Suppressor macrophage treated with lipopolysaccharide for 1 hour (primary cell): ENCODE measurements at regions not wholly inside any gene's neighbourhood (a gene's known extent, or its start where the extent isn't known, plus 50 kb on each side); places are given as distances from the start of the nearest gene placed in this dataset.

Experiments
- DNase-seq, 3 donors: peaks; one replicate each; pipeline ENCODE4 v3.0.0-alpha.2; 2020 to 2022

GRCh38 chr15:31840849-31841476, 189.4 kb upstream of the CHRNA7 start:
- DNase-seq = no peak

- DNase-seq = no peak
Observed at GRCh38 chr15:31842532-31843195, 187.7 kb upstream of the CHRNA7 start.

- no peak for DNase-seq
Observed at GRCh38 chr15:31843426-31844055, 186.8 kb upstream of the CHRNA7 start.

GRCh38 chr15:31845791-31846190, 184.5 kb upstream of the CHRNA7 start:
- no peak for DNase-seq

GRCh38 chr15:31847961-31848360, 182.4 kb upstream of the CHRNA7 start:
- no peak for DNase-seq

GRCh38 chr15:31848621-31849020, 181.7 kb upstream of the CHRNA7 start:
- DNase-seq = no peak

- DNase-seq = no peak
Observed at GRCh38 chr15:31852933-31853799, 177.1 kb upstream of the CHRNA7 start.

- DNase-seq = no peak
Observed at GRCh38 chr15:31856581-31856980, 173.7 kb upstream of the CHRNA7 start.

- no peak for DNase-seq
Observed at GRCh38 chr15:31857194-31857593, 173.1 kb upstream of the CHRNA7 start.

- no peak for DNase-seq
Observed at GRCh38 chr15:31858026-31858425, 172.3 kb upstream of the CHRNA7 start.

- no peak for DNase-seq
Observed at GRCh38 chr15:31866248-31866647, 164.1 kb upstream of the CHRNA7 start.

- DNase-seq = peak; percentile 71 to 81 (median 80)
Observed at GRCh38 chr15:31867536-31868442, 162.5 kb upstream of the CHRNA7 start.

- DNase-seq = peak; percentile 19 to 26 (median 25)
Observed at GRCh38 chr15:31869686-31870307, 160.5 kb upstream of the CHRNA7 start.

- DNase-seq = peak; percentile 83 to 96 (median 93)
Observed at GRCh38 chr15:31870328-31871165, 159.8 kb upstream of the CHRNA7 start, which contains the start of gene OTUD7A. Gene OTUD7A, minus strand, starts transcription at chr15:31870673.

- DNase-seq = peak; percentile 37 to 40 (median 38)
Observed at GRCh38 chr15:31871166-31871886, 159.0 kb upstream of the CHRNA7 start.

GRCh38 chr15:31871887-31872281, 158.4 kb upstream of the CHRNA7 start:
- no peak for DNase-seq

- DNase-seq = no peak
Observed at GRCh38 chr15:31887246-31887645, 143.1 kb upstream of the CHRNA7 start.

- DNase-seq = no peak
Observed at GRCh38 chr15:31892513-31892912, 137.8 kb upstream of the CHRNA7 start.

- DNase-seq = no peak
Observed at GRCh38 chr15:31893780-31894179, 136.5 kb upstream of the CHRNA7 start.

GRCh38 chr15:31897746-31898145, 132.6 kb upstream of the CHRNA7 start:
- DNase-seq = no peak
